ENCODE measurements at regions not wholly inside any gene's neighbourhood (a gene's known extent, or its start where the extent isn't known, plus 50 kb on each side); places are given as distances from the start of the nearest gene placed in this dataset.
"Not testable (repeated sequence)": the region's sequence is repeated elsewhere in the genome, so short reads cannot be mapped to it uniquely, and the experiment has no call there.

- no peak for DNase-seq (ENCODE audit: low read depth)
- in situ Hi-C loops (cut with HindIII; ENCODE audit: low pct_unique_long_range_greater_than_20kb, low sequenced_read_pairs) = no loop called here
Observed at GRCh38 chr4:83993774-83994173, 457.9 kb downstream of the GPAT3 start.

GRCh38 chr4:83989835-83990234 is 453.9 kb downstream of the GPAT3 start:
- no peak for DNase-seq (ENCODE audit: low read depth)
- in situ Hi-C loops (cut with HindIII; ENCODE audit: low pct_unique_long_range_greater_than_20kb, low sequenced_read_pairs) = no loop called here

GRCh38 chr4:83981156-83981555 is 445.2 kb downstream of the GPAT3 start:
- in situ Hi-C loops (cut with HindIII; ENCODE audit: low pct_unique_long_range_greater_than_20kb, low sequenced_read_pairs) = no loop called here
- no peak for DNase-seq (ENCODE audit: low read depth)

GRCh38 chr4:83979773-83980172 is 443.9 kb downstream of the GPAT3 start:
- in situ Hi-C loops (cut with HindIII; ENCODE audit: low pct_unique_long_range_greater_than_20kb, low sequenced_read_pairs) = no loop called here
- DNase-seq (ENCODE audit: low read depth) = no peak

GRCh38 chr4:83974111-83974780 is 438.3 kb downstream of the GPAT3 start:
- DNase-seq (ENCODE audit: low read depth) = no peak
- in situ Hi-C loops (cut with HindIII; ENCODE audit: low pct_unique_long_range_greater_than_20kb, low sequenced_read_pairs) = no loop called here

- DNase-seq (ENCODE audit: low read depth) = peak; percentile 14
- in situ Hi-C loops (cut with HindIII; ENCODE audit: low pct_unique_long_range_greater_than_20kb, low sequenced_read_pairs) = no loop called here
Observed at GRCh38 chr4:83964996-83965541, 429.2 kb downstream of the GPAT3 start.

- no peak for DNase-seq (ENCODE audit: low read depth)
- in situ Hi-C loops (cut with HindIII; ENCODE audit: low pct_unique_long_range_greater_than_20kb, low sequenced_read_pairs) = no loop called here
Observed at GRCh38 chr4:83962492-83962891, 426.6 kb downstream of the GPAT3 start.

- in situ Hi-C loops (cut with HindIII; ENCODE audit: low pct_unique_long_range_greater_than_20kb, low sequenced_read_pairs) = no loop called here
- DNase-seq (ENCODE audit: low read depth) = peak; percentile 3
Observed at GRCh38 chr4:83961575-83961974, 425.7 kb downstream of the GPAT3 start.

GRCh38 chr4:83959160-83959559 is 423.3 kb downstream of the GPAT3 start:
- in situ Hi-C loops (cut with HindIII; ENCODE audit: low pct_unique_long_range_greater_than_20kb, low sequenced_read_pairs) = no loop called here
- DNase-seq (ENCODE audit: low read depth) = no peak

GRCh38 chr4:83947830-83948193 is 411.9 kb downstream of the GPAT3 start:
- DNase-seq (ENCODE audit: low read depth) = no peak
- in situ Hi-C loops (cut with HindIII; ENCODE audit: low pct_unique_long_range_greater_than_20kb, low sequenced_read_pairs) = no loop called here

GRCh38 chr4:83947125-83947829 is 411.4 kb downstream of the GPAT3 start:
- DNase-seq (ENCODE audit: low read depth) = no peak
- in situ Hi-C loops (cut with HindIII; ENCODE audit: low pct_unique_long_range_greater_than_20kb, low sequenced_read_pairs) = no loop called here

- DNase-seq (ENCODE audit: low read depth); in situ Hi-C loops (cut with HindIII; ENCODE audit: low pct_unique_long_range_greater_than_20kb, low sequenced_read_pairs): not testable (repeated sequence)
Observed at GRCh38 chr4:83943691-83944090, 407.8 kb downstream of the GPAT3 start.

- in situ Hi-C loops (cut with HindIII; ENCODE audit: low pct_unique_long_range_greater_than_20kb, low sequenced_read_pairs) = no loop called here
- no peak for DNase-seq (ENCODE audit: low read depth)
Observed at GRCh38 chr4:83932750-83933391, 397.0 kb downstream of the GPAT3 start.

- in situ Hi-C loops (cut with HindIII; ENCODE audit: low pct_unique_long_range_greater_than_20kb, low sequenced_read_pairs) = no loop called here
- DNase-seq (ENCODE audit: low read depth) = no peak
Observed at GRCh38 chr4:83931659-83932438, 395.9 kb downstream of the GPAT3 start.

GRCh38 chr4:83929550-83929949 is 393.6 kb downstream of the GPAT3 start:
- no peak for DNase-seq (ENCODE audit: low read depth)
- in situ Hi-C loops (cut with HindIII; ENCODE audit: low pct_unique_long_range_greater_than_20kb, low sequenced_read_pairs) = no loop called here

- in situ Hi-C loops (cut with HindIII; ENCODE audit: low pct_unique_long_range_greater_than_20kb, low sequenced_read_pairs) = no loop called here
- DNase-seq (ENCODE audit: low read depth) = no peak
Observed at GRCh38 chr4:83926950-83927349, 391.0 kb downstream of the GPAT3 start.

- in situ Hi-C loops (cut with HindIII; ENCODE audit: low pct_unique_long_range_greater_than_20kb, low sequenced_read_pairs) = no loop called here
Observed at GRCh38 chr4:83923341-83923740, 387.4 kb downstream of the GPAT3 start.

GRCh38 chr4:83922402-83922801 is 386.5 kb downstream of the GPAT3 start:
- in situ Hi-C loops (cut with HindIII; ENCODE audit: low pct_unique_long_range_greater_than_20kb, low sequenced_read_pairs) = no loop called here
- DNase-seq (ENCODE audit: low read depth) = no peak

More at GRCh38 chr4:83923341-83923740, 387.4 kb downstream of the GPAT3 start:
- DNase-seq (ENCODE audit: low read depth) = no peak

- in situ Hi-C loops (cut with HindIII; ENCODE audit: low pct_unique_long_range_greater_than_20kb, low sequenced_read_pairs) = no loop called here
- DNase-seq (ENCODE audit: low read depth) = no peak
Observed at GRCh38 chr4:83921124-83921523, 385.2 kb downstream of the GPAT3 start.
